Upper lobe of left lung (tissue), 6 donors: ENCODE measurements at regions not wholly inside any gene's neighbourhood (a gene's known extent, or its start where the extent isn't known, plus 50 kb on each side); places are given as distances from the start of the nearest gene placed in this dataset.
A peak's percentile ranks its signal among the peaks of the same experiment; 100 is the strongest.

Experiments used
- ATAC-seq, 2 donors: fragments of 200-7000 bp; cut with Tn5 transposase; one replicate each; pipeline ENCODE4 v1.9.1; 2022; ENCODE audit warnings: mild to moderate bottlenecking in 2 of 2, moderate library complexity in 2 of 2; ENCODE audit not compliant: low FRiP score in 2 of 2
- DNase-seq, 2 donors: peaks; one replicate each; pipeline ENCODE4 v3.0.0-alpha.2; 2019 to 2020
- H3K27ac ChIP-seq, 4 donors: fragments of 200-600 bp; sonication (generic); one replicate each; pipeline ENCODE4 v1.5.1; 2016 to 2019
- H3K27me3 ChIP-seq, 4 donors: fragments of 200-600 bp; sonication (generic); one replicate each; pipeline ENCODE4 v1.5.1; 2017 to 2019
- H3K36me3 ChIP-seq, 4 donors: fragments of 200-600 bp; sonication (generic); one replicate each; pipeline ENCODE4 v1.5.1; 2016 to 2019
- H3K4me1 ChIP-seq, 4 donors: fragments of 200-600 bp; sonication (generic); one replicate each; pipeline ENCODE4 v1.5.1; 2018 to 2019
- H3K4me3 ChIP-seq, 4 donors: fragments of 200-600 bp; sonication (generic); one replicate each; pipeline ENCODE4 v1.5.1; 2017 to 2019; ENCODE audit warnings: mild to moderate bottlenecking in 2 of 4, moderate library complexity in 1 of 4
- H3K9me3 ChIP-seq, 4 donors: fragments of 200-600 bp; sonication (generic); one replicate each; pipeline ENCODE4 v1.5.1; 2018 to 2019
- EP300 ChIP-seq, 4 donors: sonication (generic); formaldehyde crosslinking; IDR thresholded peaks; one replicate each; pipeline ENCODE4 v1.5.1; 2017; ENCODE audit warnings: antibody characterized with exemption in 4 of 4, control low read depth in 2 of 4
- POLR2A ChIP-seq, 4 donors: fragments of 450-650 bp; IDR thresholded peaks; one replicate each; pipeline ENCODE4 v1.5.1; 2016 to 2017; ENCODE audit warnings: antibody characterized with exemption in 4 of 4, mild to moderate bottlenecking in 2 of 4
- POLR2AphosphoS5 ChIP-seq, 2 donors: sonication (generic); formaldehyde crosslinking; IDR thresholded peaks; one replicate each; pipeline ENCODE4 v1.5.1; 2017; ENCODE audit warnings: antibody characterized with exemption in 2 of 2
- WGBS, 2 donors: methylation state at CpG; one replicate each; pipeline ENCODE4 v1.1.5; 2017 to 2018; 5-methylcytosine and 5-hydroxymethylcytosine counted together
- TF ChIP-seq, protein P1 (sequence below), 6 experiments: fragments of 450-650 bp in 4 of 6; fragments of 200-600 bp in 2 of 6; sonication (generic) in 2 of 6; IDR thresholded peaks; one replicate each; pipeline ENCODE4 v1.5.1; 2016 to 2019; ENCODE audit warnings: antibody characterized with exemption in 6 of 6
- donor health status: DM: no; HTN: no; CAD: no; lungs with moderate emphysema.
- donor health status: DM: no; HTN: yes; CAD: no; lungs with severe emphysema.

DNA sequence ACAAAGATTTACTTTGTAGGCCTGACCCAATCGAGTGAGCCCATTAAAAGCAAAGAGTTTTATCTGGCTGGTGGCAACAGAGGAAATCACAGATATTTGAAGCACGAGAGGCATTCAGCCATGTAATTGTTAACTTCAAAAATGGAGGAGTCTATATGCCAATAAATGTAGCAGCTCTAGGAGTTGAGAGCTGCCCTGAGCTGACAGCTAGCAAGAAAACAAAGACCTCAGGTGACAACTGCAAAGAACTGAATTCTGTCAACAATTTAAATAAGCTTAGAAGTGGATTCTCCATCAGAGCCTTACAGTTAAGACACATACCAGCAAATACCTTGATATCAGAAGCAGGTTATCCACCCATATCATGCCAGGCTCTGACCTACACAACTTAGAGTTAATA lies 463.1 kb upstream of the NEGR1 start:
- ATAC-seq (no peak), DNase-seq (no peak)
- H3K27ac ChIP-seq = no peak overlapping the region
- H3K4me1 ChIP-seq = no peaks in the 10 kb centered on the region
- H3K9me3 ChIP-seq = no peaks in the 10 kb centered on the region
- WGBS, 2 donors = 56 to 64% methylated on average over 2 of the region's 2 CpGs
- no peak overlapping the region for H3K4me3 ChIP-seq
- no peaks in the 10 kb centered on the region for H3K36me3 ChIP-seq
- TF ChIP-seq POLR2AphosphoS5 (IDR thresholded peaks at IDR 0.05) = no peak
- no peak for TF ChIP-seq EP300 (IDR thresholded peaks at IDR 0.05)
- TF ChIP-seq, protein P1, sequence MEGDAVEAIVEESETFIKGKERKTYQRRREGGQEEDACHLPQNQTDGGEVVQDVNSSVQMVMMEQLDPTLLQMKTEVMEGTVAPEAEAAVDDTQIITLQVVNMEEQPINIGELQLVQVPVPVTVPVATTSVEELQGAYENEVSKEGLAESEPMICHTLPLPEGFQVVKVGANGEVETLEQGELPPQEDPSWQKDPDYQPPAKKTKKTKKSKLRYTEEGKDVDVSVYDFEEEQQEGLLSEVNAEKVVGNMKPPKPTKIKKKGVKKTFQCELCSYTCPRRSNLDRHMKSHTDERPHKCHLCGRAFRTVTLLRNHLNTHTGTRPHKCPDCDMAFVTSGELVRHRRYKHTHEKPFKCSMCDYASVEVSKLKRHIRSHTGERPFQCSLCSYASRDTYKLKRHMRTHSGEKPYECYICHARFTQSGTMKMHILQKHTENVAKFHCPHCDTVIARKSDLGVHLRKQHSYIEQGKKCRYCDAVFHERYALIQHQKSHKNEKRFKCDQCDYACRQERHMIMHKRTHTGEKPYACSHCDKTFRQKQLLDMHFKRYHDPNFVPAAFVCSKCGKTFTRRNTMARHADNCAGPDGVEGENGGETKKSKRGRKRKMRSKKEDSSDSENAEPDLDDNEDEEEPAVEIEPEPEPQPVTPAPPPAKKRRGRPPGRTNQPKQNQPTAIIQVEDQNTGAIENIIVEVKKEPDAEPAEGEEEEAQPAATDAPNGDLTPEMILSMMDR (IDR thresholded peaks at IDR 0.05) = no peak
- no peak for TF ChIP-seq POLR2A (IDR thresholded peaks at IDR 0.05)
- H3K27me3 ChIP-seq = no peaks in the 10 kb centered on the region

DNA sequence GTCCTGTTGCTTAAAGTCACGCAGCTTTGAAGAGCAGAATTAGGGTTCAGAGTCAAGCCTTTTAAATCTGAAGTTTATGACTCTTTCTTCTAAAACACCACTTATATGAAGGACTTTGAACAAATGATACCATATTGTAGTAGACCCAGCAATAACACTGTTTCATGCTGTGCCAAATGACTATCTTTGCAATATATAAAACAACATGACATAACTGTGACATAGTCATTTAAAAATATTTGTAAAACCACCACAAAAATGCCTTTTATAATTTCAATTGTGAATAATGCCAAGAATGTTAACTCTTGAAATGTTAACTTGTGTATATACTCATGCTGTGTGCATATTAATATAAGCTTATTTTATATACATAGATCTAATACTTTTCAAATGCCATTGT lies 452.1 kb upstream of the NEGR1 start:
- TF ChIP-seq, protein P1 (IDR thresholded peaks at IDR 0.05) = no peak
- TF ChIP-seq POLR2A (IDR thresholded peaks at IDR 0.05) (no peak), POLR2AphosphoS5 (IDR thresholded peaks at IDR 0.05) (no peak), EP300 (IDR thresholded peaks at IDR 0.05) (no peak)
- Histone ChIP-seq H3K36me3 (no peaks in the 10 kb centered on the region), H3K4me1 (no peaks in the 10 kb centered on the region), H3K9me3 (no peaks in the 10 kb centered on the region), H3K27ac (no peak overlapping the region), H3K4me3 (no peak overlapping the region), H3K27me3 (no peaks in the 10 kb centered on the region)
- DNase-seq (no peak), ATAC-seq (no peak)
- WGBS, 2 donors = 83 to 92% methylated on average over 1 of the region's 1 CpG

DNA sequence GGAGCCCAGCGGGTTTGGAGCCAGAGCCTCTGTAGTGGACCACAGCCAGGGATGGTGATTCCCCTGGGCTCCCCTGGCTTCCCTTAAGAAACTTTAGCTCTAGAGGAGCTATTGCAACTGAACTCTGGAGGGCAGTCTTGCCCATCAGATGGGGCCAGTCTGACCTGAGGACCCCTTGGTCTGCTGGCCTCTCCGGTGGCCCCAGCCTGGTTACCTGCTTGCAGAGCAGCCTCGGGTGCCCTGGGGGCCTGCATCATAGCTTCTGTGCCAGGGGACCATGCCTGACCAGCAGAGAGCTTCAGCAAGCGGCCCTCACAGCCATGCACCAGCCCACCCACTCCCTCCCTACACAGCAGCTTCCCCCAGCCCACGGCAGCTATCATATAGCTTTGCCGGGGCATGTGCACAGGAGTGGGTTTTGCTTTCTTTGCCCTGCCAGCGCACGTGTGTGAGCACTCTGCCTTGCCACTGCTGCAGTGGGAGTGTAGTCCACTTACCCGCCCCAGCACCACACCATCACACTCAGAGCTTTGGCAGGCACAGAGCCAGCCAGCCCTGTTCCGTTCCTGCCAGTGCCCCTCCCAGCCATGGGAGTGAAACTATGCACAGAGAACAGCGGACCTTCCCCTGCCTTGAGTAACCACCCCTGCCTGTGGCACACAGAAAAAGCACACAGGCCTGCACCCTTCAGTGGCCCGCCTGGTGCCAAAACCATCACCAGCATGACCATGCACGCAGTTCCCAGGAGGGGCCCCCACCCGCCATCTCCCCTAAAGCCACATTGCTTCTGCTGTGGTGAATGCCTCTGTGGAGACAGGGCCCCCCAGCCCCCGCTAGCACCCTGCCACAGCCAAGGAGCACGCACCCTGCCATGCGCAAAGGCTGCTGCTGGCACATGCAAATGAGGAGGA lies 442.9 kb upstream of the NEGR1 start:
- no peak overlapping the region for H3K4me3 ChIP-seq
- H3K4me1 ChIP-seq = no peaks in the 10 kb centered on the region
- H3K27me3 ChIP-seq = no peaks in the 10 kb centered on the region
- 81 to 83% methylated on average over 13 to 17 of the region's 17 CpGs for WGBS, 2 donors
- peak in 1 of 2 donors; percentile 22 for DNase-seq
- no peaks in the 10 kb centered on the region for H3K9me3 ChIP-seq
- no peaks in the 10 kb centered on the region for H3K36me3 ChIP-seq
- TF ChIP-seq POLR2AphosphoS5 (IDR thresholded peaks at IDR 0.05) = no peak
- TF ChIP-seq EP300 (IDR thresholded peaks at IDR 0.05) = no peak
- no peak for TF ChIP-seq POLR2A (IDR thresholded peaks at IDR 0.05)
- H3K27ac ChIP-seq = no peak overlapping the region
- ATAC-seq = no peak

DNA sequence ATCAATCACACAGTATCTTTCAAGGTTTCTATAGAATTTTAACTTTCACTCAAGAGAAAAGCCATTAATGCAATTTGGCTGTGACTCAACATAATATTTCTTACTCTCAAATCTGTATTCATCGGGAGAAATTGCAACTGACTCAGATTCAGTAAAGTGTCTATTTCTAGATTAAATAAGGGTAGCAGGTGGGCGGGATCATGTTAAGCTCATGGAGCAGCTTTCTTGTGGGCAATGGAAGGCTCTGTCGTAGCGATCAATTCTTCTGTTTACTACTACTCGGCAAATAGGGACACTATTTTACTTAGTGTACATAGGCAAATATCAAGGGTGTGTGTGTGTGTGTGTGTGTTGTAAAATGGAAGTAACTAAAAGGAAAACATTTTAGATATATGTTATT lies 423.6 kb upstream of the NEGR1 start:
- 90 to 93% methylated on average over 5 of the region's 5 CpGs for WGBS, 2 donors
- H3K36me3 ChIP-seq = no peaks in the 10 kb centered on the region
- no peak overlapping the region for H3K4me3 ChIP-seq
- DNase-seq = no peak
- H3K4me1 ChIP-seq = no peaks in the 10 kb centered on the region
- H3K27ac ChIP-seq = no peak overlapping the region
- no peaks in the 10 kb centered on the region for H3K27me3 ChIP-seq
- no peak for TF ChIP-seq EP300 (IDR thresholded peaks at IDR 0.05)
- TF ChIP-seq, protein P1 (IDR thresholded peaks at IDR 0.05) = no peak
- no peak for TF ChIP-seq POLR2A (IDR thresholded peaks at IDR 0.05)
- TF ChIP-seq POLR2AphosphoS5 (IDR thresholded peaks at IDR 0.05) = no peak
- H3K9me3 ChIP-seq = no peaks in the 10 kb centered on the region
- ATAC-seq = no peak

DNA sequence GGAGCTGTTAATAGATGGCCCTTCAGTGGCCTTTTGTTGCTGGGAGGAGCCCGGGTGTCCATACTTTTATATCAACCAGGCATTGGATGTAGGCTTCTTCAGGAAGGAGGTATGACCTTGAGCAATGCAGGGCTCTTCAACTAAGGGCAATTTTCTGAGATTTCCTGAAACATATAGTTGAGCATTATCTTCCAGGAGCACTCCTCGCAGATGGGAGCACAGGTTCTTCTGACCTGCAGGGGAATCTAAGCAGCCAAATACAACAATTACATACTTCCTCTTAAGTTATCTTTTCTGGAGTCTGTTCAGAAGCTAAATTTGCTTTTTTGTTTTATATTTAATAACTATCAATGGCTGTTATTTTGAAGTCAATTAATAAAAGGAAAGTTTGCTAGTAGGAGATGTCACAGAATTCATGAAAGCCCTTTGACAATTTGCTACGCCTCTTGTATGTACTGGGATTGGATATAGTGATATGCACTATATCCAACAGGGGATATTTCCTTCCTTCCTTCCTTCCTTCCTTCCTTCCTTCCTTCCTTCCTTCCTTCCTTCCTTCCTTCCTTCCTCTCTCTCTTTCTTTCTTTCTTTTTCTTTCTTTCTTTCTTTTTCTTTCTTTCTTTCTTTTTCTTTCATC lies 422.6 kb upstream of the NEGR1 start:
- no peaks in the 10 kb centered on the region for H3K9me3 ChIP-seq
- TF ChIP-seq, protein P1 (IDR thresholded peaks at IDR 0.05) = no peak
- no peak for TF ChIP-seq POLR2A (IDR thresholded peaks at IDR 0.05)
- no peak for TF ChIP-seq EP300 (IDR thresholded peaks at IDR 0.05)
- no peak for TF ChIP-seq POLR2AphosphoS5 (IDR thresholded peaks at IDR 0.05)
- H3K36me3 ChIP-seq = no peaks in the 10 kb centered on the region
- no peak for ATAC-seq
- H3K27ac ChIP-seq = no peak overlapping the region
- H3K4me3 ChIP-seq = no peak overlapping the region
- H3K4me1 ChIP-seq = no peaks in the 10 kb centered on the region
- DNase-seq = no peak
- no peaks in the 10 kb centered on the region for H3K27me3 ChIP-seq
- 86% methylated on average over 3 of the region's 3 CpGs for WGBS, 2 donors
